Embryonic facial prominence (tissue), 1 donor: ENCODE measurements at regions not wholly inside any gene's neighbourhood (a gene's known extent, or its start where the extent isn't known, plus 50 kb on each side); places are given as distances from the start of the nearest gene placed in this dataset.

Experiments
- DNase-seq: peaks from one replicate; pipeline ENCODE4 v3.0.0-alpha.2; 2016; ENCODE audit errors: extremely low spot score

DNA sequence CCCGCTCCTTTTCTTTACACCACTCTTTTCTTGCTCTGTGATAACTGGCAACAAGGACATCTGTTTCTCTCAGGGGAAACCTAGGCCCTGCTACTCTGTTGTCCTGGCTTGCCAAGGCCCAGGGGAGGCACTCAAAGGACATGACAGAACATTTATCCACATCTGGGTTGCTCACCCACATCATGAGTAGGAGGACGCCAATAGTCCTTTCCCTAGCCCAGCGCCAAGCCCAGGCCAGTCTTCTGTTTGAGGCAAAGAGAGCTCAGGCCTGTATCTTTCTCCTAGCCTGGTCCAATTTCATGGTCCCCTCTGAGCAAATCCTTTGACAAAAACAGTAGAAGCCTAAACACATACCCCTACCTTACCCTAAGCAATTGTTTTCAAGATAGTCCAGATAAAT lies 366.8 kb upstream of the SGCD start:
- DNase-seq: no peak

DNA sequence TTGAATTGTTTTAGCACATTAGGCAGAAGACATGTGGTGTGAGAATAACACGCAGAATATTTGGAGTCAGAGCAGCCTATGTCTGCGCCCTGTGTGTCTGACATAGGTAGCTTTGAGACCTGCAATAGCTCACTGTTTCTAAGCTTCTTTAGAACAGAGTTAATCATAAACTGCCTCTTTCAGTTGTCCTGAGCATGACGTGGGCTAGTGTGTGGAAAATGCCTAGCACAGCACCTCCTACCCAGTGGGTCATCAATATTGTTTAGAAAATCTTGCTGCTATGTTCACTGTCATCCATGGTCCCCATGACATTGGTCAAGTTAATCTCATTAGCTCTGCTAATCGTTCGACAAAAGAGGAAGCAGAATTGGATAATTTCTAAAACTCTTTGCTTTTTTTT lies 357.4 kb upstream of the SGCD start:
- DNase-seq: no peak

DNA sequence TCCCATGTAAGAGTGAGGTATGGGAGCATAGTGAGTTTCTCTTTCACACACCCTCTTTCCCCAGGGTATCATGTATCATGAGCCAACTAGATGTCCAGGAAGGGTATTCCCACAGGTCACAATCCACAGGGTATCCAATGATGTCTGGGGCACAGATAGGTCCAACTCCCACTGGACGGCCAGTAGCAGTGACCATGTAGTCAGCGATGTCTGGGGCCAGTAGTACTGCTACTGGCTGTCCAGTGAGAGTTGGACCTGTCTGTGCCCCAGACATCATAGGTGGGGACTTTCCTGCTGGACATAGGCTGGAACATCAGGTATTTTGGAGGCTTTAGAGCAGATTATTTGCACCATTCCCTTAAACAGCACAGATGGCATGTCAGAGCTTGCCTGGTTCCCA lies 352.6 kb upstream of the SGCD start:
- no peak for DNase-seq

DNA sequence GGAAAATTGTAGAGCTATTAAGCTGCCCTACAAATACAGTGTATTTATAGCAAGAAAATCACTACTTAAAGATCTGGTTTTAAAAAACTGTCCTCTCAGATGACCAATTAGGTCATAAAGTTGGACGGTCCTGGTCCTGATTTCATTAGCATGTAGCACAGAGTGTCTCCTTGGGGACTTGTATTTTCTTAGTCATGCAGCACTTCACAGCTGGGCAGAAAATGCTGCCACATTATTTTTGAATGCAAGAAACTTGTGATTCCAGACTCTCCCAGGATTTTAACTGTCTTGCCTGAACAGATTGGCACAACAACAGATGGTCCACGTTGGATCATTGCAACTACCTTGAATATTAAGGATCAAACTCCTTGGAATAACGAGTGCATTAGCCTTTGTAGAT lies 348.1 kb upstream of the SGCD start:
- DNase-seq: no peak

DNA sequence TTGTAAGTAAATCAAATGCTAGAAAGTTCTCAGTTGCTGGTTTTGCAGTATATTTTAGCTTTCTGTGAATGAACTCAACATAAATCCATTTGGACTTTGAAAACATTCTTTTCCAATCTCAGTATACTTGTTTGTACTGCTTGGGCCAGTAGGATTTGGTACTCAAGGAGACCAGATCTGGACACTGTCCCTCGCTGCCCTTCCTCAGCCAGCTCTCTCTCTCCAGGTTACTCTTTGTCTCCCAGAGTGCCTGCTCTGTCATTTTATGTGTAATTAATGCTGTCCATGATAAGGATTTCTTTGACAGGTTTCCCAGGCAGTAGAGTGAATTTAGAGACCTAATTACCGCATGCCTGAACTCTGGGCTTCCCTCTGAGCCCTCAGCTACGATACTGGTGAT lies 344.6 kb upstream of the SGCD start:
- no peak for DNase-seq

DNA sequence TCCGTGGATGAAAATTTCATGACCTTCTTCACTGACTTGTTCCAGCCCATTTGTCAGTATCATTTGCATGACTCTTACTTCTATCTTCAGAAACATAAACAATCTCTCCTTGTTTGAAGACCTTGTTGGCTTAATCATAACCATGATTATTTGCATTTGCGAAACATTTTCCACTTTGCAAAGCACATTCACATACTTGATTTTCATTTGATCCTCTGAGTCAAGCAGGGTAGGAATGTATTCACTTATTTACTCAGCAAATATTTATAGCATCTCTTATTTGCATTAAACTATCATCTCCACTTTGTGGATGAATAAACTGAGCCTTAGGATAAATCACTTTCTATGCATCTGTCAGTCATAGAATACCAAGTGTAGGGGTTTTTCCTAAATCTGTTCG lies 343.0 kb upstream of the SGCD start:
- DNase-seq: no peak

DNA sequence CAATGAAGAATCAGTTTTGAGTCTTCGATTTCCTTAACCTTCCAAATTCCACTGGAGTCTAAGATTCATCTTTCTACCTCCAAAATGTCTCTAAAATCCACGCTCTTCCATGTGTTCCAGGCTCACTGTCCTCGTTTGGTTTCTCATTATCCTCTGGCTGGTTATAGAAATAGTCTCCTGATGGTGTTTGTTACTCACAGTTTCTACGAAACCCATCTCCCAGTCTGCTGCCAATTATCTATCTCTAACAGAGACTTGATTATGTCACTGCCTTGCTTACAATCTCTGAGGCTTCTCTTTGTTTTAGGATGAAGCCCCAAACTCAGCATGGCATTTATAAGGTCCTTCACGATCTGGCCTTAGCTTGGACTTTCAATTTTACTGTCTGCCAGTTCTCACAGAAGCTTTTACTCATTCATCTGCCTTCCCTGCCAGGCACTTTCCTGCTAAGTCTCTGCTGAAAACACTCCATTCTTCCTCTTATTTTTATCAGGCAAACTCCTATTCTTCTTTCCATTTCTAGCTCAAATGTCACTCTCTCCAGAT lies 339.6 kb upstream of the SGCD start:
- no peak for DNase-seq

DNA sequence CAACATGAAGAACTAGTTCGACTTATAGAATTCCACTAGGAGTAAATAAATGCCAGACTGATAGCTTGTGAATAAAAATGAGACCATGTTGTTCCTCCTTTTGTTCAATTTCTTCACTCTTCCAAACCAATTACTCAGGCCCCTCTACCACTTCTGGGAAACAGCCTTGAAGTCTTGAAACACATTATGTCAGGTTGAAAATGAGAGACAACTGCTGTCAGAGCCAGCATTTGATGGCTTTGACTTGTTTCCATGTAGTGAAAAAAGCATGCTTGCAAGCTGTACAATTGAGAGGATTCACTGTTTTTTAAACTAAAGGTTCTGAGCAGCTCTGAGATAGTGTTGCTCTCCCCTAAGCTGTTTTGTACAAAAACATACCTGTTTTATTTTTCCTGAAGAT lies 337.1 kb upstream of the SGCD start:
- DNase-seq: no peak

DNA sequence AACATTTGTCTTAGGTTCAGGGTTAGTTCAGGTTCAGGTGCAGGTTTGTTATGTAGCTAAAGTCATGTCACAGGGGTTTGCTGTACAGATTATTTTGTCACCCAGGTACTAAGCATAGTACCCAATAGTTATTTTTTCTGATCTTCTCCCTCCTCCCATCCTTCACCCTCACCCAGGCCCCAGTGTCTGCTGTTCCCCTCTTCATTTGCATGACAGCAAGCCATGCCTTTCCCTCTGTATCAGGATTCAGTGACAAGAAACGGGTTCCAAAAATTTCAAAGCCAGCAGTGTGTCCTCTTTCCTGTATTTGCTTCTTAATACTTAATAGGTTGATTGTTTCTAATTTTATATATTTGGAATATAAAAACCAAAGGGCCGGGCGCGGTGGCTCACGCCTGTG lies 330.8 kb upstream of the SGCD start:
- DNase-seq: no peak

DNA sequence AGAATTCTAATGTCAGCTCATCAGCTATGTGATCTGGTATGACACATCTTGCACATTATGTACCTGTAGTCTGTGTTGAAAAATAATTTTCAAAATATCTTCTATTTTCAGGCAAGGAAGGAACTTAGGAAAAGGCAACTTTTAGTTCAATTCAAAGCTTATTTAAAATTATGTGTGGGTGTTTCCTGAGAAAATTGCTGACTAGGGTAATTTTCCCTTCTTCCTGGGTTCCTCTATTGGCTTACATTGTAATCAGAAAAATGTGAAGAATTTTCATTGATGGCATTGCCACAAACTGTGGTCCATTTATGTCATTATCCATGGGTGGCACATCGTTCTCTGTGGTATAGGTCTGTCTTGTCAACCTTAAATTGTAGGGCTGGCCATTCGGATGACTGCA lies 328.7 kb upstream of the SGCD start:
- DNase-seq: no peak

DNA sequence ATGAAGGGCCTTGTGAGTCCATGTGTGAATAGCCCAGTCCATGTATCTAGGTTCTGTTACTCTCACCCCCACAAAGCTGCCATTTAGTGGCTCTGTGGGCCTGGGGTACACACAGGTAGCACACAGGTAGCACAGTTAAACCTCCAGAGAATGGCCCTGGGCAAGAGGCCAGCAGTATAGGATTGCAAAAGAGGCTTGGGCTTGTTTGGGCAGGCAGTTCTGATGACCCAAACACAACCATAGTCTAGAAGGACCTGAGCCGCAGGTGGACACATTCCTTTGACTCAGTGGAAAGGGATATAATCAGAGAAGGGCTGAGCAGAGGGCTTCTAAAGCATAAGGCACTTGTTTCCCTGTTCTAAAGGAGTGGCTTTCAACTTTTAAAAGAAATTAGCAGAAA lies 326.8 kb upstream of the SGCD start:
- DNase-seq: no peak

DNA sequence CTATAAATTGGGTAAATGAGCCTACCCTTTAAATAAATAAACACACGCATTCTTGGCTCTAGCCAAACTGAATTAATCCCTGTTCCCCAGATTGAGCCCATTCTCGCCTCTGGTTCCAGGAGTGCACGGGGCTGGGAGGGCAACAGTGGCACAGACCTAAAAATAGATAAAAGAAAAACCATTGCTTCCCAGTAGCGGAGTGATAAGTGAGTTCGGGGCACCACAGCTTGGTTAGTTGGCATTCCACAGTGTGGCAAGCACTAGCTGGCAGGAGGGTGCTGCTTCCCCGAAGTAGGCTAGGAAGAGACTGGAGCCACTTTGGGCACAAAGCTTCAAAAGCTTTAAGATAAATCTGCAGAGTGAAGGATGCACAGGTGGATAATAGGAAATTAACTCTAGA lies 322.2 kb upstream of the SGCD start:
- DNase-seq: no peak

DNA sequence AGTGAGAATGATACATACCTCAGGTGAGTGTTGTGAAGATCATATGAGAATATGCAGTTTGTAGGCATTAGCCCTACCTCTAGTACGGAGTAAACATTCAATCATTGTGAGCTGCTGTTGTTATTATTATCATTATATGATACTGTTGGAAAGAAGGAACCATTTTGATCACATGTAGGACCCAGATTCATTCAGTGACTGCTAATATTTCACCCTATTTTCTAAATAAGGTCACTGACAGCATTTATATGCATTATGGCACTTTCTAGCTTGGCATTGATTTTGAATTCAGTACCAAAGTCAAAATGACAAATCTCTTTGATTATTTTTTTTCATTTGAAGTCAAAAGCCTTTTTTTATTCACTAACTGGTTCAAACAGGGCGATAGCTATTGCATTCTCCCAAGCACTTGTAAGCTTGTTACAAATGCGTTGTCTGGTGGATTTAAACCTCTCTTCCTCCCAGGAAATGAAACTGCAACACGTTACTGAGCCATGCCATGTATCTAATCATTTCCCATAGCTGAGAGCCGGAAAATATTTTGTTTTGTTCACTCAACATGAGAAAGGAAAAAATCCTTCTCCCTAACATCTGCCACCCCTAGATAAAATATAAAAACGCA lies 320.8 kb upstream of the SGCD start:
- DNase-seq: no peak

DNA sequence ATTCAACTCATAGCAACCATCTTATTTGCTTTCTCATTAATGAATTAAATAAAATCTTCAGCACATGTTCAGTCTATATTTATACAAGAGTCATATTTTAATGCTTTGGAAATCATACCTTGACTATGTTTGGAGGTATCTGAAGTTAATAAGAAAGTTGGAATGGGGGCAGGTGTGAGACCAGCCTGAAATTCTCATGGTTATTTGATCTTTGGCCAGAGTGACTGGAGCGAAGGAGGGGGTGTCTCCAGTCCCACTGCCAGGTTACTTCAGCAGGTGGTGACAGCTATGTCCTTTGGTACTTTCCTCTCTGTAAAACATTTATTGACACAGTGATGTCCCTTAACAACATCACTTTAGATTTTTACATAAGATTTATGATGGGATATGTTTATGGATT lies 318.1 kb upstream of the SGCD start:
- no peak for DNase-seq

DNA sequence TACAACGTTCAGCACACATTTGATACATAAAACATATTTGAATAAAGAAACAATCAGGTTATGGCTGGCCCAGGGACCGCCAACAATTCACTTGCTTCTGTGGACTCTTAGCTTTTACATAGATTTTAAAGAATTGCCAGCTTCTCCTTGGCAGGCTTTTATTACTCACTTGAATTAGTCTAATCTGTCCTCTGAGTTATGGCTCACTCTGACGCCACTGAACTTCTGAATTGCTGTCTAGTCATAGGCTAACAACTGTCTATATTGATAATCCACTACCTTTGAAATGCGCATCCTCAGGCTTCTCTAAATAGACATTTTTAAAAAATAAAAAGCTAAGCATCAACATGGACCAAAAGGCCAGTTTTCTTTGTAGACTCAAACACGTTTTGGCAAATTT lies 317.4 kb upstream of the SGCD start:
- DNase-seq: no peak

DNA sequence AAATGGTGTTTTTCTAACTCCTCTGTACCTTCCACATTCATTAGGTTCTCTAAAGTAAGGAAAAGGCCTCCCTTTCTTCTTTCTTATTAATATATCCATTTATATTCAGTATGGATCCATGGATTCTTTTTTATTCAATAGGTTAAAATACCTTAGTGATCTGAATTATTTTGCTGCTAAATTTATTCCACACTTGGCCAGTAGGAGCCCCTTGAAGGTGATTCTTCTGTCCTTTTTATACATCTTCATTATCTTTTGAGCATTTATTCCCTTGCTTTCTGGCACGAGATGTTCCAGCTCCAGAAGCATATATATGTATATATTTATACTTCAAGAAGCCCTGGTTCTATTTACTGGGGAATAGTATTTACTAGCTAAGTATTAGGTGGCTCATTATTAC lies 311.8 kb upstream of the SGCD start:
- no peak for DNase-seq

DNA sequence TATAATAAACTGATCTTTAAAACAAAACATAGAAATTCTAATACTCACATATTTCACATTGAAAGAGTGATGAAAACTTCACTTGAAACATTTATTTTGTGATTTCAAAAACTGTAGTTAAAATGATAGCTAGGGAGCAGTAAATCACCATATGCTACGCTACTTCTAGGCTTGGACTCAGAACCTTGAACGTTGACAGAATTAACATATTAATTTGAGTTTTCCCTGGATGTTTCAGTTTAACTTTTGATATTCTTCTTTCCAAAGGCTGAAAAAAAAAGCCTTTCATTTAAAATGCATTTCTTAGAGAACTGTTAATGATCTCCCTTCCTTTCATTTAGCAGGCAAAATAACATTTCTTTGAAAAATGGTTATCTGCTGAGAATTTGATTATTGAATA lies 307.8 kb upstream of the SGCD start:
- no peak for DNase-seq

DNA sequence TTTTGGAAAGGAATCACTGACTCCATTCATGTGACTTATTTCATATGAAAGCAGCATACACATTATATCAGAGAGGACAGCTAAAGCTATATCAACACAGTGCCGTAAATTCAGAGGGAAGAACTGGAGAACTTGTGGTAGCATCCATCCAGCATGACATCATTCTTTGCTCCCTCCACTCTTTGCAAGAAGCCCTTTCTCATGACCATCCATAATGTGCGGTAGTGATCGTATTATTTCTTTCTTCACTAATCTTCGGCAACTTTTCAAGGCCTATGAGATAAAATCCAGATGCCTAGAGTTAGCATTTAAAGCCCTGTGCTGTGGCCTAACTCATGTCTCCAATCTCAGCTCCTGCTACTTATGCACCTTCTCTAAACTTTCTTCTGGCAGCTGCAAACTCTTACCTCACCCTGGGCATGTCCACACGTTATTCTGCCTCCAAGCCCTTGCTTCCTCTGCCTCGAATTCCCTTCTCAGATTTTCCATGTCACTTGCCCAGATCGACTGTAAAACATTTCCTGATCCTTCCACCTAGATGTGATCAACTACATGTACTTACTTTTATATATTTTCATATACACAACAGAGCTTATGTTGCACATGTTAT lies 307.3 kb upstream of the SGCD start:
- no peak for DNase-seq

DNA sequence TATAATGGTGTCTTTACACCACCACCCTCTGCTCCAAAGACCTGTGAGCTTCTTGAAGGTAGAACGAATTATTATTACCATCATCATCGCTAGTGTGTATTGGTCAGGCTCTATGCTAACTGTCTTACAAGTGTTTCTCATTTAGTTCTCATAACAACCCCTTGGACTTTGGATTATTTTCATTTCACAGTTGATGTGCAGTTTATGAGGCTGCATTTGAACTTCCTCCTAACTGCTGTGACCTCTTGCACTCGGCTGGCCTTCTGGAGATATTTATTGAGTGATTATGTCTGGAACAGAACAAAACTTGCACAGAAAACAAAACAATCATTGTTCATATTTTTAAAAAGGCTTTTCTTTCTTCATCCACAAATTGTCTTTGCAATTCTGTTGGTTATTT lies 306.3 kb upstream of the SGCD start:
- DNase-seq: no peak

DNA sequence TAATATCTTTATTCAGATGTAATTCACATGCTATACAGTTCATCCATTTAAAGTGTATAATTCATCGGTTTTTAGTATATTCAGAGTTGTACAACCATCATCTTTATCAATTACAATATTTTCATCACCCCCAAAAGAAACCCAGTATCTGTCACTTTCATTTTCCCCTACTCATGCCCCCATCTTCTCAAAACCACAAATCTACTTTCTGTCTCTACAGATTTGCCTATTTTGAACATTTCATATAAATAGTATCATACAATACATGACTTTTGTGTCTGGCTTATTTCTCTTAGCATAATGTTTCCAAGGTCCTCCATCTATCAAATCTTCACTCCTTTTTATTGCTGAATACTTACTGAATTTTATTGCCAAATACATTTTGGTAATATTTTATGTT lies 305.1 kb upstream of the SGCD start:
- DNase-seq: no peak

DNA sequence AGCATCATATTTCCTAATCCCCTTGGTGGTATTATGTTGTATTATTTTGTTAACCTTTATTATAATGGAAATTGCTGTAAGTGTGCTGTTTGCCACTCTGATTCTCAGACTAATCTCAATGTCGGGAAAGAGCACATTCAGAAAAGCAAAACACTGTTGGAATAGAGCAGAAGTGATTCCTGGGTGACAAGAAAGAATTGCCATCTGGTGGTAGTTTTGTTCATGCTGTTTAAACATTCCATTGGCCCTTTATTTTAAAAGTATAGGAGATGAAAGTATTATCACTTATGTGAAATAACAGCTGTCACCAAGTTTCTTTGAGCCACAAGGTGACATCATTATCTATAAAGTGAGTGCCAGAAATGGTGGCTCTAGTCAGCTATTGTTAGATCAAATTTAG lies 301.3 kb upstream of the SGCD start:
- DNase-seq: no peak

DNA sequence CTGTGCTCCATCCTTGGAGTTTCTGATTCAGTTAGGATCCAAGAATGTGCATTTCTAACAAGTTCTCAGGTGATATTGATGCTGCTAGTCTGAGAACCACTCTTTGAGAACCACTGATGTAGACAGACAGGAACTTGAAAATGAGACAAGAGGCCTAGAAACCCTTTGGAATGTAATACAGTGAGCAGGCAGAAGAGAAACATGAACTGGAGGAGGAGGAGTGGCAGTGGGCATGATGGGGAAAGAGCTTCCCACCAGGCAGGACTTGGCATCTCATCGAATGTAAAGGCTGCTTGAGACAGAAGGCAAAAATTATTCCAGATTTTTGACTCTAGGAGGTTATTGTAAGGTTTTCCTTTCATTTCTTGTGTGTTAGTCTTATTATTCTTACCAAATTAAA lies 295.8 kb upstream of the SGCD start:
- no peak for DNase-seq

DNA sequence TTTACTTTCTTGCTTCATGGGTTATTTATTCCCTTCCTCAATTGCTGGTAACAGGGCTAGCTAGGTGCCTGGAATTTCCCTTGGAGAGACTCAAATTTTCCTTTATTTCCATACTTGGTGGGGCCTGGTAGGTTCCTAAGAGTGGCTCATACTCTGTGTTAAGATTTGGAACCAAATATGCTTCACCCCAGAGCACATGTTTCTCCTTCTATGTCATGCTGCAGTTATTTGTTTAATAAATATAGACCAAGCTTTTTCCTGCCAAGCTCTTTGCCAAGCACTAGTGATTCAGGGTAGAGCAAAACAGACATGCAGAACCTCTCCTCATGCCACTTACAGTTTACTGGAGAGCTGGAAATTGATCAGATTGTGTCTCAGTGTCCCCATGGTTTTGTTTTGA lies 290.3 kb upstream of the SGCD start:
- no peak for DNase-seq
